ENCODE measurements at regions not wholly inside any gene's neighbourhood (a gene's known extent, or its start where the extent isn't known, plus 50 kb on each side); places are given as distances from the start of the nearest gene placed in this dataset.
"Not testable (repeated sequence)": the region's sequence is repeated elsewhere in the genome, so short reads cannot be mapped to it uniquely, and the experiment has no call there.

GRCh38 chr18:64678048-64678447, 529.2 kb upstream of the LINC00305 start:
- H3K4me1 Mint-ChIP-seq (ENCODE audit: low read depth), result no peaks in the 10 kb centered on the region
- ChIA-PET CTCF (no interaction called here), POLR2A (no interaction called here)
- intact Hi-C loops (cut with micrococcal nuclease), result no loop called here
- no peak for TF ChIP-seq CTCF (IDR thresholded peaks at IDR 0.05)
- DNase-seq (no peak), ATAC-seq (no peak)
- no peaks in the 10 kb centered on the region for H3K9me3 Mint-ChIP-seq
- no peaks in the 10 kb centered on the region for H3K27me3 Mint-ChIP-seq
- no peak overlapping the region for H3K27ac Mint-ChIP-seq
- H3K4me3 Mint-ChIP-seq, result no peak overlapping the region
- no peaks in the 10 kb centered on the region for H3K36me3 Mint-ChIP-seq (ENCODE audit: low read depth)

- CTCF ChIA-PET, result no interaction called here
- no peaks in the 10 kb centered on the region for H3K27me3 Mint-ChIP-seq
- intact Hi-C loops (cut with micrococcal nuclease), result no loop called here
Measured at GRCh38 chr18:64674694-64675093, 525.8 kb upstream of the LINC00305 start.

DNA sequence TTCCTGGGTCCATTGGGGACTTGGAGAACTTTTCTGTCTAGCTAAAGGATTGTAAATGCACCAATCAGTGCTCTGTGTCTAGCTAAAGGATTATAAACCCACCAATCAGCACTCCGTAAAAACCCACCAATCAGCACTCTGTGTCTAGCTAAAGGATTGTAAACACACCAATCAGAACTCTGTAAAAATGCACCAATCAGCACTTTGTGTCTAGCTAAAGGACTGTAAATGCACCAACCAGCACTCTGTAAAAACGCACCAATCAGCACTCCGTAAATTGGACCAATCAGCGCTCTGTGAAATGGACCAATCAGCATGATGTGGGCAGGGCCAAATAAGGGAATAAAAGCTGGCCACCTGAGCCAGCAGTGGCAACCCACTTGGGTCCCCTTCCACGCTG, 522.4 kb upstream of the LINC00305 start:
- ATAC-seq; H3K27ac Mint-ChIP-seq; CTCF ChIA-PET; DNase-seq; H3K9me3 Mint-ChIP-seq; H3K36me3 Mint-ChIP-seq (ENCODE audit: low read depth); H3K4me1 Mint-ChIP-seq (ENCODE audit: low read depth); H3K27me3 Mint-ChIP-seq; POLR2A ChIA-PET; H3K4me3 Mint-ChIP-seq; intact Hi-C loops (cut with micrococcal nuclease): not testable (repeated sequence)

More at GRCh38 chr18:64674694-64675093, 525.8 kb upstream of the LINC00305 start:
- no peak overlapping the region for H3K4me3 Mint-ChIP-seq
- DNase-seq (no peak), ATAC-seq (no peak)
- no peak overlapping the region for H3K27ac Mint-ChIP-seq
- H3K4me1 Mint-ChIP-seq (ENCODE audit: low read depth), result no peaks in the 10 kb centered on the region
- POLR2A ChIA-PET, result no interaction called here
- no peaks in the 10 kb centered on the region for H3K36me3 Mint-ChIP-seq (ENCODE audit: low read depth)
- H3K9me3 Mint-ChIP-seq, result peaks cover 8% of the 10 kb centered on the region
- no peak for TF ChIP-seq CTCF (IDR thresholded peaks at IDR 0.05)

DNA sequence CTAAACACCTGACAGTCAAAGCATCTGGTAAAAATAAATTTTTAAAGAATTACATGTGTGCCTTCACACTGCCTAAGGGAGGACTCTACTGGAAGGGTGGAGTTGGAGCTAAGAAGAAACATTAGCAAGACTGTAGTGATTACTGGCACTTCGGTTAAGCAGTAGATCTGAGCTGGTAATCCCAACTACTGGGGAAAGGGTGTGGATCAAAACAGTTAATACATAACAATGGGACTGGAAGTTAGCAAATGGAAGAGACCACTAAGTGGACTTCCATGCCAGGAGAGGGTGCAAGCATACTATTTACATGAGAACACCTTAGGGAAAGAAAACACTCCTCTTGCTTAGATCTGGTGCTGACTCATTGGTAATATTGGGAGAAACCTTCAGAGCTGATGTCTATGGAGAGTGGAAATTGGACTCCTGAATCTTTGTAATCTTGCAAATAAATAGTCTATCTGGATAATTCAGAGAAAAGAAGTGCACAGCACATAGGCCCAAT, 519.6 kb upstream of the LINC00305 start:
- no peak for TF ChIP-seq CTCF (IDR thresholded peaks at IDR 0.05)
- no peaks in the 10 kb centered on the region for H3K4me1 Mint-ChIP-seq (ENCODE audit: low read depth)
- ATAC-seq, result no peak
- H3K36me3 Mint-ChIP-seq (ENCODE audit: low read depth), result no peaks in the 10 kb centered on the region
- no peak overlapping the region for H3K27ac Mint-ChIP-seq
- H3K4me3 Mint-ChIP-seq, result no peak overlapping the region
- intact Hi-C loops (cut with micrococcal nuclease), result no loop called here
- ChIA-PET POLR2A (no interaction called here), CTCF (no interaction called here)
- H3K27me3 Mint-ChIP-seq, result no peaks in the 10 kb centered on the region
- peaks cover 8% of the 10 kb centered on the region for H3K9me3 Mint-ChIP-seq
- no peak for DNase-seq

DNA sequence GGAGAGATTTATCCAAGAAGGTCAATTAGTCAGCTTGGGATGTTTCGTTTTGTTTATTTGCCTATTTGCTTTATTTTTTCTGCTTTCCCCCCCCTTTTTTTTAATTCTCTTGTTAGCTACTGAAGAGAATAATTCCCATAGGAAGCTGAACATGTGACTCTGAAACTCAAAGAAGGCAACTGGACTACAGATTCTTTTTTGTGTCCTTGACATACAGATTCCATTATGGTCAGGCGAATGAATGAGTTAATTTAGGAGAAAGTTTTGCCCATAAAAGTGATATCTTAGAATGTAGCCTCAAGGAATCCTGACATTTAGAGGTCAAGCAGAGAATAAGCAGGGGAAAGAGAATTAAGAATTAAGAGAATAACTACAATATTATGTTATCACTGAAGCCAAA, 514.2 kb upstream of the LINC00305 start:
- POLR2A ChIA-PET, result no interaction called here
- no peak for ATAC-seq

More for the DNA sequence above, 514.2 kb upstream of the LINC00305 start:
- intact Hi-C loops (cut with micrococcal nuclease), result no loop called here
- Mint-ChIP-seq H3K27ac (no peak overlapping the region), H3K4me1 (ENCODE audit: low read depth) (no peaks in the 10 kb centered on the region), H3K4me3 (no peak overlapping the region), H3K9me3 (no peaks in the 10 kb centered on the region), H3K27me3 (no peaks in the 10 kb centered on the region), H3K36me3 (ENCODE audit: low read depth) (no peaks in the 10 kb centered on the region)
- no peak for TF ChIP-seq CTCF (IDR thresholded peaks at IDR 0.05)
- no peak for DNase-seq
- CTCF ChIA-PET, result no interaction called here
